ENCODE measurements at regions not wholly inside any gene's neighbourhood (a gene's known extent, or its start where the extent isn't known, plus 50 kb on each side); places are given as distances from the start of the nearest gene placed in this dataset.

DNA sequence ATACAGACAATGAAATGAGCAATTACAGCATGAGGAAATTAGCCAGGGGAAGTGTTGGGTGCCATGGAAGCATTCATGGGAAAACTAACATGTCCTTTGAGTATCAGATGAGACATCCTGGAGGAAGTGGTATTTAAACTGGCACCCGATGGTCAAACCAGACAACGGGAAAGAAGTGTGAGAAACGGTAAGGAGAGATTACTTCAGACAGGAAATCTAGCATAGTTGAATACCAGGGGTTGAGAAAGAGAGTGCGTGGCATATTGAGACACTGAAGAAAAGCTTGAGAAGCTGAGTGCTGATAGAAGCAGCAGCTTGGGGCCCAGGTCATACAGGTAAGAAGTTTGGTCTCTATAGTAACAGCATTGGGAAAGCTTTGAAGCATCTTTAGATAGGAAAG lies 175.3 kb downstream of the C11orf87 start:
- no peaks in the 10 kb centered on the region for H3K27me3 ChIP-seq (ENCODE audit: insufficient read depth, insufficient read length)
- no peak overlapping the region for H3K4me3 ChIP-seq (ENCODE audit: insufficient read length, low read depth)
- no peak for DNase-seq (ENCODE audit: low read depth, low spot score)
- H3K9ac ChIP-seq (ENCODE audit: insufficient read length, low read depth) = no peak overlapping the region
- H3K36me3 ChIP-seq (ENCODE audit: insufficient read depth, insufficient read length, low read length) = no peaks in the 10 kb centered on the region
- no peaks in the 10 kb centered on the region for H3K4me1 ChIP-seq (ENCODE audit: insufficient read depth, insufficient read length)
- no peak for TF ChIP-seq ZNF274 (IDR thresholded peaks at IDR 0.05; ENCODE audit: low read depth, low read length)
- TF ChIP-seq YY1 (IDR thresholded peaks at IDR 0.05; ENCODE audit: insufficient read depth, insufficient read length) = no peak
- no peak for TF ChIP-seq SUZ12 (IDR thresholded peaks at IDR 0.05; ENCODE audit: extremely low read depth, insufficient read depth, insufficient read length)
- no peaks in the 10 kb centered on the region for H3K9me3 ChIP-seq (ENCODE audit: insufficient read depth, low read length)

- Histone ChIP-seq H3K27me3 (ENCODE audit: insufficient read depth, insufficient read length) (no peaks in the 10 kb centered on the region), H3K9me3 (ENCODE audit: insufficient read depth, low read length) (no peaks in the 10 kb centered on the region), H3K4me1 (ENCODE audit: insufficient read depth, insufficient read length) (no peaks in the 10 kb centered on the region), H3K36me3 (ENCODE audit: insufficient read depth, insufficient read length, low read length) (no peaks in the 10 kb centered on the region), H3K4me3 (ENCODE audit: insufficient read length, low read depth) (no peak overlapping the region), H3K9ac (ENCODE audit: insufficient read length, low read depth) (no peak overlapping the region)
- no peak for TF ChIP-seq YY1 (IDR thresholded peaks at IDR 0.05; ENCODE audit: insufficient read depth, insufficient read length)
- no peak for TF ChIP-seq SUZ12 (IDR thresholded peaks at IDR 0.05; ENCODE audit: extremely low read depth, insufficient read depth, insufficient read length)
- TF ChIP-seq ZNF274 (IDR thresholded peaks at IDR 0.05; ENCODE audit: low read depth, low read length) = no peak
- no peak for DNase-seq (ENCODE audit: low read depth, low spot score)
Observed at GRCh38 chr11:109604481-109605400, 182.8 kb downstream of the C11orf87 start.

DNA sequence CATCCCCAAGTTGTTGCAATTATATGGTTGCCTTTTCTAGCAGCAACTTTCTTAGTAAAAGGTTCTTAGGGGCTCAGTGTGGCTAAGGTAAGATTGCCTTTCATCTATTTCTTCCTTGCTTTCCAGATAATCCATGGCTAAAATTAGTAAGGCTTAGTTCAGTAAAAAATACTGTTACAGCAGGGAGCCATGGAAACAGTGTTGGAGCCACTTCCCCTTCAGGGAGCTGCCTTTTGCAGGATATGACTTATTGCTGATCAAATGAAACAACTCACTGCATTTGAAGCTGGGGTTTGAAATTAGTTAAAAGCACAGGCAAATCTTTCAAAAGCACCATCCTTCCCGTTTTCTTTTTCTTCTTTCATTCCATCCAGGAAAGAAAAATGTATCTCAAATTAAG lies 184.3 kb downstream of the C11orf87 start:
- no peak overlapping the region for H3K9ac ChIP-seq (ENCODE audit: insufficient read length, low read depth)
- no peaks in the 10 kb centered on the region for H3K27me3 ChIP-seq (ENCODE audit: insufficient read depth, insufficient read length)
- H3K36me3 ChIP-seq (ENCODE audit: insufficient read depth, insufficient read length, low read length) = no peaks in the 10 kb centered on the region
- H3K4me3 ChIP-seq (ENCODE audit: insufficient read length, low read depth) = no peak overlapping the region
- no peaks in the 10 kb centered on the region for H3K4me1 ChIP-seq (ENCODE audit: insufficient read depth, insufficient read length)
- H3K9me3 ChIP-seq (ENCODE audit: insufficient read depth, low read length) = no peaks in the 10 kb centered on the region
- TF ChIP-seq ZNF274 (IDR thresholded peaks at IDR 0.05; ENCODE audit: low read depth, low read length) (no peak), YY1 (IDR thresholded peaks at IDR 0.05; ENCODE audit: insufficient read depth, insufficient read length) (no peak), SUZ12 (IDR thresholded peaks at IDR 0.05; ENCODE audit: extremely low read depth, insufficient read depth, insufficient read length) (no peak)
- no peak for DNase-seq (ENCODE audit: low read depth, low spot score)

- Histone ChIP-seq H3K9ac (ENCODE audit: insufficient read length, low read depth) (no peak overlapping the region), H3K9me3 (ENCODE audit: insufficient read depth, low read length) (no peaks in the 10 kb centered on the region), H3K4me3 (ENCODE audit: insufficient read length, low read depth) (no peak overlapping the region), H3K27me3 (ENCODE audit: insufficient read depth, insufficient read length) (no peaks in the 10 kb centered on the region), H3K36me3 (ENCODE audit: insufficient read depth, insufficient read length, low read length) (no peaks in the 10 kb centered on the region), H3K4me1 (ENCODE audit: insufficient read depth, insufficient read length) (no peaks in the 10 kb centered on the region)
- no peak for TF ChIP-seq YY1 (IDR thresholded peaks at IDR 0.05; ENCODE audit: insufficient read depth, insufficient read length)
- no peak for DNase-seq (ENCODE audit: low read depth, low spot score)
Observed at GRCh38 chr11:109609454-109610185, 187.6 kb downstream of the C11orf87 start.

DNA sequence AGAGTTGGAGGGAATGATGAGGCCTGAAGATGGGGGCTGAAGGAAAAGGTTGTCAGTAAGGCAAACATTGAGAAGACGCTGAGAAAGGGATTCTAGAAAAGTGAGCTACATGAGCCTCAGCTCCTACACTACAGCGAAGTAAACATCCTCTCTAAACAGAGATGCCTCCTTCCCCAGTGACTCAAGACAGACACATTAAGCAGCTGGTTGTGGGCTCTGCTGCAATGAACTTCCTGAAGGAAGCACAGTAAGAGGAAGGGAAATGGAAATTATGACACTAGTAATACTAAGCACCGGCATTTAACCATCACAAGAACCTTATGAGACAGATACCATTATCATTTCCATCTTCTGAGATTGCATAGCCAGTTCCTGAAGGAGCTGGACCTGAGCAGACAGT lies 190.5 kb downstream of the C11orf87 start:
- no peak overlapping the region for H3K9ac ChIP-seq (ENCODE audit: insufficient read length, low read depth)
- H3K4me1 ChIP-seq (ENCODE audit: insufficient read depth, insufficient read length) = no peaks in the 10 kb centered on the region
- no peaks in the 10 kb centered on the region for H3K27me3 ChIP-seq (ENCODE audit: insufficient read depth, insufficient read length)
- no peaks in the 10 kb centered on the region for H3K36me3 ChIP-seq (ENCODE audit: insufficient read depth, insufficient read length, low read length)
- no peak overlapping the region for H3K4me3 ChIP-seq (ENCODE audit: insufficient read length, low read depth)
- DNase-seq (ENCODE audit: low read depth, low spot score) = no peak
- no peak for TF ChIP-seq YY1 (IDR thresholded peaks at IDR 0.05; ENCODE audit: insufficient read depth, insufficient read length)
- no peak for TF ChIP-seq ZNF274 (IDR thresholded peaks at IDR 0.05; ENCODE audit: low read depth, low read length)
- no peak for TF ChIP-seq SUZ12 (IDR thresholded peaks at IDR 0.05; ENCODE audit: extremely low read depth, insufficient read depth, insufficient read length)
- H3K9me3 ChIP-seq (ENCODE audit: insufficient read depth, low read length) = no peaks in the 10 kb centered on the region

DNA sequence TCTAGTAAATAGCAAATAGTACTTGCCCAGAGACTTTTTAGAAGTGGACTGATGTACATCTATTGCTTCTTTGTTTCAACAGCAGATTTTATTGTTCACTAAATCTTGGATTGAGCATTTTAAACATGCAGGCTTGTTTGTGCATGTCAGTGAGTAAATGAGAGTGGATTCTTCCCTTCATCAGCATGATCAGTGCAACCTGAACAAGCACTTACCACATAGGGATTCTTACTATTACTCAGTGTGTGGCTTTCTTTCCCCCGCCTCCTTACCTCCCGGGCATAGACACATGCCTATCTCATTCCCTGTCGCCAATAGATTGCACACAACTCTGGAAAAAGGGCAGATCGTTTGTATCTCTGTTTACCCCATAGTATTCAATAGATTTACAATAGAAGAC lies 197.5 kb downstream of the C11orf87 start:
- H3K4me3 ChIP-seq (ENCODE audit: insufficient read length, low read depth) = no peak overlapping the region
- no peaks in the 10 kb centered on the region for H3K27me3 ChIP-seq (ENCODE audit: insufficient read depth, insufficient read length)
- DNase-seq (ENCODE audit: low read depth, low spot score) = no peak
- no peaks in the 10 kb centered on the region for H3K9me3 ChIP-seq (ENCODE audit: insufficient read depth, low read length)
- no peak overlapping the region for H3K9ac ChIP-seq (ENCODE audit: insufficient read length, low read depth)
- H3K36me3 ChIP-seq (ENCODE audit: insufficient read depth, insufficient read length, low read length) = no peaks in the 10 kb centered on the region
- H3K4me1 ChIP-seq (ENCODE audit: insufficient read depth, insufficient read length) = no peaks in the 10 kb centered on the region
- TF ChIP-seq ZNF274 (IDR thresholded peaks at IDR 0.05; ENCODE audit: low read depth, low read length) (no peak), YY1 (IDR thresholded peaks at IDR 0.05; ENCODE audit: insufficient read depth, insufficient read length) (no peak), SUZ12 (IDR thresholded peaks at IDR 0.05; ENCODE audit: extremely low read depth, insufficient read depth, insufficient read length) (no peak)

- DNase-seq (ENCODE audit: low read depth, low spot score) = no peak
- TF ChIP-seq SUZ12 (IDR thresholded peaks at IDR 0.05; ENCODE audit: extremely low read depth, insufficient read depth, insufficient read length) (no peak), YY1 (IDR thresholded peaks at IDR 0.05; ENCODE audit: insufficient read depth, insufficient read length) (no peak), ZNF274 (IDR thresholded peaks at IDR 0.05; ENCODE audit: low read depth, low read length) (no peak)
- H3K36me3 ChIP-seq (ENCODE audit: insufficient read depth, insufficient read length, low read length) = no peaks in the 10 kb centered on the region
- no peak overlapping the region for H3K4me3 ChIP-seq (ENCODE audit: insufficient read length, low read depth)
- no peak overlapping the region for H3K9ac ChIP-seq (ENCODE audit: insufficient read length, low read depth)
- H3K9me3 ChIP-seq (ENCODE audit: insufficient read depth, low read length) = no peaks in the 10 kb centered on the region
- H3K4me1 ChIP-seq (ENCODE audit: insufficient read depth, insufficient read length) = no peaks in the 10 kb centered on the region
- no peaks in the 10 kb centered on the region for H3K27me3 ChIP-seq (ENCODE audit: insufficient read depth, insufficient read length)
Observed at GRCh38 chr11:109629734-109630133, 207.7 kb downstream of the C11orf87 start.

Measured in NT2/D1 (cell line).